ENCODE measurements at regions not wholly inside any gene's neighbourhood (a gene's known extent, or its start where the extent isn't known, plus 50 kb on each side); places are given as distances from the start of the nearest gene placed in this dataset.

DNA sequence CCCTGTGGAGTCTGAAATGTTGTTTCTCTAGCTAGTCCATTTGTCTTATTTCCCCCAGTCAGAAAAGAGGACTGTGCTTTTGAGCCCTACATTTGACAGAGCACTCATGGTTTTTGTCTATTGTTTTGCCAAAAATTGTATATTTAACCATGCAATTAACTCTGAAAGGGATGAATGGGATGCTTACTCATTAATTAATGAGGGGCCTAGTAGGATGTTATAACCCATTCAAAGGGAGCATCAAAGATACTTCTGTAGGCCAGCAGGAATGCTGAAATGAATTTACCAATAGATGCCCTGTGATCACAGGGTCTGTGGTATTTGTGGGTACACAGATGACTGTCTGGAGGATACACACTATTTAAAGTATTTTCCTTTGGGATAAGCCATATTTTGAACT is 147.7 kb downstream of the FCRL5 start:
- H3K36me3 ChIP-seq (ENCODE audit: control insufficient read depth in 3 of 3, insufficient read depth in 2 of 3, low read depth in 1 of 3, low read length in 3 of 3), result no peaks in the 10 kb centered on the region
- no peak overlapping the region for H3K4me3 ChIP-seq (ENCODE audit: low read depth in 1 of 3, low read length in 3 of 3)
- peaks cover 0 to 3% (median 0%) of the 10 kb centered on the region in 3 donors for H3K27me3 ChIP-seq (ENCODE audit: control insufficient read depth in 3 of 3, insufficient read depth in 3 of 3, low read length in 3 of 3)
- no peak overlapping the region for H3K27ac ChIP-seq (ENCODE audit: low read depth in 1 of 3, low read length in 2 of 3)
- no peak for DNase-seq
- H3K9me3 ChIP-seq (ENCODE audit: control insufficient read depth in 2 of 2, insufficient read depth in 1 of 2, low read depth in 1 of 2, low read length in 1 of 2), result no peaks in the 10 kb centered on the region
- no peak for FAIRE-seq
- H3K4me1 ChIP-seq (ENCODE audit: control insufficient read depth in 3 of 3, insufficient read depth in 2 of 3, low read depth in 1 of 3, low read length in 2 of 3), result no peaks in the 10 kb centered on the region

DNA sequence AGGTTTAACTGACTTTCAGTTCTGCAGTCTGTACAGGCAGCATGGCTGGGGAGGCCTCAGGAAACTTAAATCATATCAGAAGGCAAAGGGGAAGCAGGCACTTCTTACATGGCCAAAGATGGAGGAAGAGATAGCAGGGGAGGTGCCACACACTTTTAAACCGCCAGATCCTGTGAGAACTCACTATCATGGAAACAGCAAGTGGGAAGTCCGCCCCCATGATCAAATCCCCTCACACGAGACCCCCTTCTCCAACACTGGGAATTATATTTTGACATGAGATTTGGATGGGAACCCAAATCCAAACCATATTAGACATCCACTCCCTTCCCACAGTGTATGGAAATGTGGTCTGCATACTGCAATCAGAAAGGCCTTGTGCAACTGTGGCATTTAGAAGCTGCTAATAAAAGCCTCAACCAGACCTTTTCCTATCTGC is 148.2 kb downstream of the FCRL5 start:
- FAIRE-seq, result no peak
- H3K27ac ChIP-seq (ENCODE audit: low read depth in 1 of 3, low read length in 2 of 3), result no peak overlapping the region
- H3K27me3 ChIP-seq (ENCODE audit: control insufficient read depth in 3 of 3, insufficient read depth in 3 of 3, low read length in 3 of 3), result peaks cover 0 to 3% (median 0%) of the 10 kb centered on the region in 3 donors
- WGBS, 3 donors, result 66 to 90% (median 80%) methylated on average over 3 of the region's 3 CpGs
- H3K36me3 ChIP-seq (ENCODE audit: control insufficient read depth in 3 of 3, insufficient read depth in 2 of 3, low read depth in 1 of 3, low read length in 3 of 3), result no peaks in the 10 kb centered on the region
- H3K4me1 ChIP-seq (ENCODE audit: control insufficient read depth in 3 of 3, insufficient read depth in 2 of 3, low read depth in 1 of 3, low read length in 2 of 3), result peaks cover 0 to 3% (median 0%) of the 10 kb centered on the region in 3 donors
- no peak for DNase-seq
- H3K4me3 ChIP-seq (ENCODE audit: low read depth in 1 of 3, low read length in 3 of 3), result no peak overlapping the region
- no peaks in the 10 kb centered on the region for H3K9me3 ChIP-seq (ENCODE audit: control insufficient read depth in 2 of 2, insufficient read depth in 1 of 2, low read depth in 1 of 2, low read length in 1 of 2)

DNA sequence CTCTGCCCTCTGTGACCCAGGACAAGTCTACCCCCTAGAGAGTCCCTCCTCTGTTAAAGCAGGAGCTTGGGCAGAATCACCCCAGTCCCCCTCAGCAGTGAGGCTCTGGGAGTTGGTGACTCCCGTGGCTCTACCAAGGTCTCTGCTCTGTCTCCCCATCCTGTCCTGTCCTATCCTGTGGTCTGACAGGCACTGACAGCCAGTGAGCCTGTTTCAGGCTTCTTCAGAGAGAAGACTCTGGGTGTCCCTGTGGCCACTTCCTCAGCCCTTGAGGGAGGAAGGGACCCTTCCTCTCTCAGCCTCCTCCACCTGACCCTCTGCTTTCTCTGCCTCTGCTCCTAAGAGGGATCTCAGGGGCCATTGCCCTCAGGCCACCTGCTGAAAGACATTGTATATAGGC is 148.7 kb downstream of the FCRL5 start:
- Histone ChIP-seq H3K36me3 (ENCODE audit: control insufficient read depth in 3 of 3, insufficient read depth in 2 of 3, low read depth in 1 of 3, low read length in 3 of 3) (no peaks in the 10 kb centered on the region), H3K27me3 (ENCODE audit: control insufficient read depth in 3 of 3, insufficient read depth in 3 of 3, low read length in 3 of 3) (peaks cover 0 to 3% (median 0%) of the 10 kb centered on the region in 3 donors), H3K4me3 (ENCODE audit: low read depth in 1 of 3, low read length in 3 of 3) (no peak overlapping the region), H3K9me3 (ENCODE audit: control insufficient read depth in 2 of 2, insufficient read depth in 1 of 2, low read depth in 1 of 2, low read length in 1 of 2) (no peaks in the 10 kb centered on the region), H3K4me1 (ENCODE audit: control insufficient read depth in 3 of 3, insufficient read depth in 2 of 3, low read depth in 1 of 3, low read length in 2 of 3) (peaks cover 0 to 3% (median 0%) of the 10 kb centered on the region in 3 donors), H3K27ac (ENCODE audit: low read depth in 1 of 3, low read length in 2 of 3) (no peak overlapping the region)
- no peak for DNase-seq
- 46 to 93% (median 83%) methylated on average over 1 of the region's 1 CpG for WGBS, 3 donors
- FAIRE-seq, result no peak

DNA sequence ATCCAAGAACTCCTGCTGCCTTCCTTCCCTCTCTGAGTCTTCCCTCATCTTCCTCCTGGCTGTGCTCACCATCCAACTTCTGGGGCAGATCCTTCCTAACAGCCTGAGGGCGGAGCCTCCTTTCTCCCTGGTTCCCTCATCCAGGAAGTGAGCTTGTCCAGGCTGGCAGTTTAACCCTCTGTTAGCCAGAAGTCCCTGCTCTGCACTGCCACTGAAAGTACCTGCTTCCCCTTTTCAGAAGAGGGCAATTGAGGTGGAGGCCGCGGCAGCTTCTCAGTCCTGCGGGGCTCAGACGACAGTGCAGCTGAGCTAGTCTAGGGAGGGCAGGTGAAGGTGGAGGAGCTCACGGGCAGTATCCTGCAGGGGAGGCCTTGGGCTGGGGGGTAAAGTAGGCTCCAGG is 149.1 kb downstream of the FCRL5 start:
- DNase-seq, result peak in 1 of 2 donors; percentile 25
- peaks cover 0 to 3% (median 0%) of the 10 kb centered on the region in 3 donors for H3K27me3 ChIP-seq (ENCODE audit: control insufficient read depth in 3 of 3, insufficient read depth in 3 of 3, low read length in 3 of 3)
- FAIRE-seq, result no peak
- no peak overlapping the region for H3K4me3 ChIP-seq (ENCODE audit: low read depth in 1 of 3, low read length in 3 of 3)
- no peaks in the 10 kb centered on the region for H3K9me3 ChIP-seq (ENCODE audit: control insufficient read depth in 2 of 2, insufficient read depth in 1 of 2, low read depth in 1 of 2, low read length in 1 of 2)
- 52 to 65% (median 54%) methylated on average over 6 of the region's 6 CpGs for WGBS, 3 donors
- H3K27ac ChIP-seq (ENCODE audit: low read depth in 1 of 3, low read length in 2 of 3), result no peak overlapping the region
- no peaks in the 10 kb centered on the region for H3K36me3 ChIP-seq (ENCODE audit: control insufficient read depth in 3 of 3, insufficient read depth in 2 of 3, low read depth in 1 of 3, low read length in 3 of 3)
- H3K4me1 ChIP-seq (ENCODE audit: control insufficient read depth in 3 of 3, insufficient read depth in 2 of 3, low read depth in 1 of 3, low read length in 2 of 3), result peaks cover 0 to 3% (median 0%) of the 10 kb centered on the region in 3 donors

DNA sequence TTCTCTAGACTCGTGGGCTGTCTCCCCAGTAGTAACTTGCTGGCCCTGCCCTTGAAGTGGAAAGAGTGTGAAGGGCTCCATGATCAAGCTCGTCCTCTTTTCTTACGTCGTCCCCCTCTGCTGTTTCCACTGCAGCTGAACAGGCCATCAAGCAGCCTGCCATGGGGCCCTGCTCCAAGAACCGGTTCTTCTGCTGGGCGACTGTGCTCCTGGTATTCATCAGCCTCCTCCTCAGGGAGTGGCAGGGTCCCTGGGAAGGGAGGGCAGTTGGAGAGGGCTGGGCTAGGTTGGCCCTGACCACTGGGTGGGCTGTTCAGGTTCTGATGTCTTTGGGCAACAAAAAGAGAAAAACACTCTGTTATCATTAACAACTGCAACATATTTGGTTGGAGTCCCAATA is 151.5 kb downstream of the FCRL5 start:
- 44% methylated on average over 6 of the region's 6 CpGs for WGBS, 3 donors
- Histone ChIP-seq H3K9me3 (ENCODE audit: control insufficient read depth in 2 of 2, insufficient read depth in 1 of 2, low read depth in 1 of 2, low read length in 1 of 2) (no peaks in the 10 kb centered on the region), H3K27me3 (ENCODE audit: control insufficient read depth in 3 of 3, insufficient read depth in 3 of 3, low read length in 3 of 3) (peaks cover 0 to 3% (median 0%) of the 10 kb centered on the region in 3 donors), H3K4me1 (ENCODE audit: control insufficient read depth in 3 of 3, insufficient read depth in 2 of 3, low read depth in 1 of 3, low read length in 2 of 3) (peaks cover 0 to 3% (median 0%) of the 10 kb centered on the region in 3 donors), H3K4me3 (ENCODE audit: low read depth in 1 of 3, low read length in 3 of 3) (no peak overlapping the region), H3K27ac (ENCODE audit: low read depth in 1 of 3, low read length in 2 of 3) (no peak overlapping the region), H3K36me3 (ENCODE audit: control insufficient read depth in 3 of 3, insufficient read depth in 2 of 3, low read depth in 1 of 3, low read length in 3 of 3) (no peaks in the 10 kb centered on the region)
- DNase-seq (peak in 1 of 2 donors; percentile 22), FAIRE-seq (no peak)

DNA sequence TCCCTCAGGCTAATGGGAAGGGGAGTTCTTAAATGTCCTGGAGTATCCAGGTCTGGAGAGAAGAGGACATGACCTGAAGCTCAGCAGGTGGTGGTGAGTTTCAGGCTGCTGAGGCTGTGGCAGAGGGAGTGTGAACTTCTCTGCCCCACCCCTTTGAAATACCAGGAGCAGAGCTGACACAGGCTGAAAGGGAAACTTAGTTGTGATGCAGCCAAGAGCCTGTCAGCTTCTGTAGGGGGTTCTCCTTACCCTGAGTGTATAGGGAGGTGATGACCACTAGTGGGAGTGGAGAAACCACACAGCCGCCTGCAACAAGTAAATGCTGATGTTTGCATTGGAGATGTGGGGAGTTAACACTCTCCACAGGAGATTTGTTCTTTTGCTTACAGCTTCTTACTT is 152.3 kb downstream of the FCRL5 start:
- Histone ChIP-seq H3K9me3 (ENCODE audit: control insufficient read depth in 2 of 2, insufficient read depth in 1 of 2, low read depth in 1 of 2, low read length in 1 of 2) (no peaks in the 10 kb centered on the region), H3K4me3 (ENCODE audit: low read depth in 1 of 3, low read length in 3 of 3) (no peak overlapping the region), H3K36me3 (ENCODE audit: control insufficient read depth in 3 of 3, insufficient read depth in 2 of 3, low read depth in 1 of 3, low read length in 3 of 3) (no peaks in the 10 kb centered on the region), H3K4me1 (ENCODE audit: control insufficient read depth in 3 of 3, insufficient read depth in 2 of 3, low read depth in 1 of 3, low read length in 2 of 3) (peaks cover 0 to 3% (median 0%) of the 10 kb centered on the region in 3 donors), H3K27ac (ENCODE audit: low read depth in 1 of 3, low read length in 2 of 3) (no peak overlapping the region), H3K27me3 (ENCODE audit: control insufficient read depth in 3 of 3, insufficient read depth in 3 of 3, low read length in 3 of 3) (peaks cover 0 to 3% (median 0%) of the 10 kb centered on the region in 3 donors)
- WGBS, 3 donors, result 50 to 60% (median 52%) methylated on average over 1 of the region's 1 CpG
- DNase-seq (peak; percentile 14 to 35), FAIRE-seq (no peak)

DNA sequence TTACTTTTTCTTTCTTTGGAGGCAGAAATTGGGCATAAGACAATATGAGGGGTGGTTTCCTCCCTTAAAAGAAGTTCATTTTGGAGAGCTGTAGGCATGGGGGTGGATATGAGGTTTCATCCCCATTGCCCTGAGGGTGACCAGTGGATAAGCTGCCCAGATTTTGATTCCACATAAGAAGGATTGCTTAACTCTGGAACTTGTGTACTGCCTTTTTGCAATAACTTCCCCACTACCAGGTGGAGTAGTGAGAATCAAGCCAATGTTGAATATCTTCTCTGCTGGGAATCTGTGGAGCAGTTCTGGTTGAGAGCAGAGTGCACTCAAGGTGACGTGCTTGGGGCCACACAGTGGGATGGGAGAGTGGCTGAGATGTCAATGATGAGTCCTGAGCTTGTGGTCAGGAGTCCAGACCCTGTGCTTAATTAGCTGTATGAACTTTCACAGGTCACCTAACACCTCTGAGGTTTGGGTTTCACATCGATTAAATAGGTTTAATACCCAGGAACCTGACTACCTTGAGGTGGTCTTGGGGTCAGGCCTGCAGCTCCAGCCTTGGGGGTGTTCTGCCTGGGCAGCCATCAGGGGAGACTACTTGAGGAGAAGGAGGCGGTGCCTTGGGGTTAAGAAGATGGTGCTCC is 152.9 kb downstream of the FCRL5 start:
- H3K4me1 ChIP-seq (ENCODE audit: control insufficient read depth in 3 of 3, insufficient read depth in 2 of 3, low read depth in 1 of 3, low read length in 2 of 3), result peaks cover 0 to 3% (median 0%) of the 10 kb centered on the region in 3 donors
- peaks cover 0 to 3% (median 0%) of the 10 kb centered on the region in 3 donors for H3K27me3 ChIP-seq (ENCODE audit: control insufficient read depth in 3 of 3, insufficient read depth in 3 of 3, low read length in 3 of 3)
- no peak overlapping the region for H3K4me3 ChIP-seq (ENCODE audit: low read depth in 1 of 3, low read length in 3 of 3)
- FAIRE-seq (no peak), DNase-seq (no peak)
- no peak overlapping the region for H3K27ac ChIP-seq (ENCODE audit: low read depth in 1 of 3, low read length in 2 of 3)
- H3K9me3 ChIP-seq (ENCODE audit: control insufficient read depth in 2 of 2, insufficient read depth in 1 of 2, low read depth in 1 of 2, low read length in 1 of 2), result no peaks in the 10 kb centered on the region
- WGBS, 3 donors, result 55 to 63% (median 59%) methylated on average over 3 of the region's 3 CpGs
- H3K36me3 ChIP-seq (ENCODE audit: control insufficient read depth in 3 of 3, insufficient read depth in 2 of 3, low read depth in 1 of 3, low read length in 3 of 3), result no peaks in the 10 kb centered on the region

DNA sequence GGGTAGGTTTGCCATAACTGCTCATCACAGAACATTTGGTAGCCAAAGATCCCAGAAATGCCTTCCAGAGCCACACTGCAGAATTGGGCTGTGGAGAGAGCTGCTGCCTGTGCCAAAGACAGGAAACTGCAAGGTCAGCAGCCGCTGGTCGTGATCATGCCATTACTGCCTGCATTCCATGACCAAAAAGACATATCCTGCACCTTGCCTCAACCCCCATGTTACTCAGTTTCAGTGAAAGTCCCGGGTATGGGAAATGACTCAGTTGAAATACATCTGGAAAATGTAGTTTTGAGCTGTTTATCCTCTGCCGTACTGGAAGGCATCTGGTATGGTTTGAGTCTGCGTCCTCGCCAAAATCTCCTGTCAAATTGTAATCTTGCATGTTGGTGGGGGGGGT is 161.7 kb downstream of the FCRL5 start:
- FAIRE-seq, result no peak
- 52 to 75% (median 67%) methylated on average over 6 of the region's 6 CpGs for WGBS, 3 donors
- H3K27ac ChIP-seq (ENCODE audit: low read depth in 1 of 3, low read length in 2 of 3), result no peak overlapping the region
- no peak for DNase-seq
- H3K36me3 ChIP-seq (ENCODE audit: control insufficient read depth in 3 of 3, insufficient read depth in 2 of 3, low read depth in 1 of 3, low read length in 3 of 3), result no peaks in the 10 kb centered on the region
- H3K4me3 ChIP-seq (ENCODE audit: low read depth in 1 of 3, low read length in 3 of 3), result no peak overlapping the region
- H3K4me1 ChIP-seq (ENCODE audit: control insufficient read depth in 3 of 3, insufficient read depth in 2 of 3, low read depth in 1 of 3, low read length in 2 of 3), result no peaks in the 10 kb centered on the region
- peaks cover 0 to 5% (median 2%) of the 10 kb centered on the region in 3 donors for H3K27me3 ChIP-seq (ENCODE audit: control insufficient read depth in 3 of 3, insufficient read depth in 3 of 3, low read length in 3 of 3)
- H3K9me3 ChIP-seq (ENCODE audit: control insufficient read depth in 2 of 2, insufficient read depth in 1 of 2, low read depth in 1 of 2, low read length in 1 of 2), result no peaks in the 10 kb centered on the region

DNA sequence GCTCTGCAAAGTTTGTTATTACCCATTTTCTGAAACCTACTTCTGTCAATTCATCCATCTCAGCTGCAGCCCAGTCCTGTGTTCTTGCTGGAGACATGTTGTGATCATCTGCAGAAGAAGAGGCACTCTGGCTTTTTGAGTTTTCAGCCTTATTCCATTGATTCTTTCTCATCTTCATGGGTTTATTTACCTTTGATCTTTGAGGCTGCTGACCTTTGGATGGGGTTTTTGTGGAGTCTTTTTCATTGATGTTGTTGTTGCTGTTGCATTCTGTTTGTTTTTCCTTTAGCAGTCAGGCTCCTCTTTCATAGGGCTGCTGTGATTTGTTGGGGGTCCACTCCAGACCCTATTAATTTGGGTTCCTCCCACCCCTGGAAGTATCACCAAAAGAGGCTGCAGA is 164.3 kb downstream of the FCRL5 start:
- Histone ChIP-seq H3K9me3 (ENCODE audit: control insufficient read depth in 2 of 2, insufficient read depth in 1 of 2, low read depth in 1 of 2, low read length in 1 of 2) (no peaks in the 10 kb centered on the region), H3K27ac (ENCODE audit: low read depth in 1 of 3, low read length in 2 of 3) (no peak overlapping the region), H3K4me3 (ENCODE audit: low read depth in 1 of 3, low read length in 3 of 3) (no peak overlapping the region), H3K36me3 (ENCODE audit: control insufficient read depth in 3 of 3, insufficient read depth in 2 of 3, low read depth in 1 of 3, low read length in 3 of 3) (no peaks in the 10 kb centered on the region), H3K4me1 (ENCODE audit: control insufficient read depth in 3 of 3, insufficient read depth in 2 of 3, low read depth in 1 of 3, low read length in 2 of 3) (no peaks in the 10 kb centered on the region), H3K27me3 (ENCODE audit: control insufficient read depth in 3 of 3, insufficient read depth in 3 of 3, low read length in 3 of 3) (peaks cover 0 to 5% (median 2%) of the 10 kb centered on the region in 3 donors)
- FAIRE-seq (no peak), DNase-seq (no peak)

Measured in small intestine (tissue), 7 donors.